Body of pancreas (tissue), 4 donors: ENCODE measurements at regions not wholly inside any gene's neighbourhood (a gene's known extent, or its start where the extent isn't known, plus 50 kb on each side); places are given as distances from the start of the nearest gene placed in this dataset.

Experiments
- ATAC-seq: fragments of 150-250 bp; one replicate; pipeline ENCODE4 v1.9.1; 2016
- DNase-seq, 4 donors: peaks; one replicate each; pipeline ENCODE4 v3.0.0-alpha.2; 2019
- H3K27ac ChIP-seq, 4 donors: fragments of 200-600 bp; sonication (generic); 1 replicate in 3 of 4; 2 replicates in 1 of 4; pipeline versions ENCODE4 v1.5.1 to v1.6.1; 2016 to 2019; ENCODE audit warnings: mild to moderate bottlenecking in 1 of 4, mixed read lengths in 1 of 4, moderate library complexity in 1 of 4
- H3K27me3 ChIP-seq, 2 donors: fragments of 200-600 bp; sonication (generic); one replicate each; pipeline ENCODE4 v1.6.0; 2016; ENCODE audit warnings: mild to moderate bottlenecking in 1 of 2
- H3K36me3 ChIP-seq, 2 donors: fragments of 200-600 bp; sonication (generic); replicated peaks in 1 of 2; 2 replicates each; pipeline ENCODE4 v1.5.1; 2016; ENCODE audit warnings: low read depth in 2 of 2; ENCODE audit not compliant: insufficient read depth in 1 of 2
- H3K4me1 ChIP-seq: fragments of 200-600 bp; sonication (generic); one replicate; pipeline ENCODE4 v1.6.0; 2016
- H3K4me3 ChIP-seq, 2 donors: fragments of 200-600 bp; sonication (generic); 1 replicate in 1 of 2; 2 replicates in 1 of 2; pipeline ENCODE4 v1.5.1; 2016 to 2019
- H3K9me3 ChIP-seq, 3 donors: fragments of 200-600 bp; sonication (generic); 1 replicate in 2 of 3; 2 replicates in 1 of 3; pipeline ENCODE4 v1.5.1; 2016
- CTCF ChIP-seq, 7 experiments: fragments of 450-650 bp in 4 of 7; fragments of 200-600 bp in 3 of 7; sonication (generic) in 3 of 7; IDR thresholded peaks; one replicate each; pipeline ENCODE4 v1.5.1; 2016 to 2019; ENCODE audit warnings: antibody characterized with exemption in 7 of 7
- POLR2A ChIP-seq, 3 donors: fragments of 450-650 bp; IDR thresholded peaks; one replicate each; pipeline ENCODE4 v1.6.1; 2016; ENCODE audit warnings: antibody characterized with exemption in 3 of 3, mild to moderate bottlenecking in 2 of 3
- WGBS, 2 donors: methylation state at CpG; one replicate each; pipeline ENCODE4 v1.1.5; 2017; 5-methylcytosine and 5-hydroxymethylcytosine counted together
- intact Hi-C: fragments of 100-400 bp; cut with DNase I; formaldehyde crosslinking; loops from one replicate; pipeline ENCODE4 v1.15.1; 2023

GRCh38 chr12:78306236-78306635 lies 475.5 kb downstream of the NAV3 start:
- Histone ChIP-seq H3K27me3 (no peaks in the 10 kb centered on the region), H3K9me3 (no peaks in the 10 kb centered on the region), H3K4me3 (no peak overlapping the region), H3K36me3 (no peaks in the 10 kb centered on the region), H3K4me1 (no peaks in the 10 kb centered on the region), H3K27ac (no peak overlapping the region)
- intact Hi-C loops = no loop called here
- TF ChIP-seq CTCF (IDR thresholded peaks at IDR 0.05) = no peak
- TF ChIP-seq POLR2A (IDR thresholded peaks at IDR 0.05) = no peak
- DNase-seq = no peak
- ATAC-seq = no peak

- no peaks in the 10 kb centered on the region for H3K4me1 ChIP-seq
- no peak overlapping the region for H3K27ac ChIP-seq
- H3K36me3 ChIP-seq = no peaks in the 10 kb centered on the region
- ATAC-seq (no peak), DNase-seq (no peak)
- H3K4me3 ChIP-seq = no peak overlapping the region
- intact Hi-C loops = no loop called here
- H3K27me3 ChIP-seq = no peaks in the 10 kb centered on the region
- TF ChIP-seq CTCF (IDR thresholded peaks at IDR 0.05) (no peak), POLR2A (IDR thresholded peaks at IDR 0.05) (no peak)
- H3K9me3 ChIP-seq = no peaks in the 10 kb centered on the region
Measured at GRCh38 chr12:78308701-78309100, 478.0 kb downstream of the NAV3 start.

GRCh38 chr12:78315028-78315427 lies 484.3 kb downstream of the NAV3 start:
- Histone ChIP-seq H3K4me1 (no peaks in the 10 kb centered on the region), H3K9me3 (no peaks in the 10 kb centered on the region), H3K36me3 (no peaks in the 10 kb centered on the region), H3K27ac (no peak overlapping the region), H3K4me3 (no peak overlapping the region), H3K27me3 (no peaks in the 10 kb centered on the region)
- ATAC-seq = no peak
- intact Hi-C loops = no loop called here
- WGBS, 2 donors = 40 to 45% methylated on average over 3 of the region's 3 CpGs
- DNase-seq = no peak
- TF ChIP-seq POLR2A (IDR thresholded peaks at IDR 0.05) = no peak
- no peak for TF ChIP-seq CTCF (IDR thresholded peaks at IDR 0.05)

- no peaks in the 10 kb centered on the region for H3K9me3 ChIP-seq
- H3K27ac ChIP-seq = no peak overlapping the region
- no peaks in the 10 kb centered on the region for H3K36me3 ChIP-seq
- no peaks in the 10 kb centered on the region for H3K4me1 ChIP-seq
- WGBS, 2 donors = 39 to 55% methylated on average over 4 of the region's 4 CpGs
- no peak overlapping the region for H3K4me3 ChIP-seq
- ATAC-seq (no peak), DNase-seq (no peak)
- H3K27me3 ChIP-seq = no peaks in the 10 kb centered on the region
- TF ChIP-seq CTCF (IDR thresholded peaks at IDR 0.05) (no peak), POLR2A (IDR thresholded peaks at IDR 0.05) (no peak)
- intact Hi-C loops = no loop called here
Measured at GRCh38 chr12:78316136-78316535, 485.4 kb downstream of the NAV3 start.

GRCh38 chr12:78316631-78317468 lies 486.2 kb downstream of the NAV3 start:
- Histone ChIP-seq H3K27me3 (no peaks in the 10 kb centered on the region), H3K4me3 (no peak overlapping the region), H3K36me3 (no peaks in the 10 kb centered on the region), H3K27ac (no peak overlapping the region), H3K9me3 (no peaks in the 10 kb centered on the region), H3K4me1 (no peaks in the 10 kb centered on the region)
- intact Hi-C loops = no loop called here
- no peak for DNase-seq
- TF ChIP-seq CTCF (IDR thresholded peaks at IDR 0.05) (no peak), POLR2A (IDR thresholded peaks at IDR 0.05) (no peak)
- no peak for ATAC-seq
- 40 to 46% methylated on average over 2 of the region's 2 CpGs for WGBS, 2 donors
